ENCODE measurements at regions not wholly inside any gene's neighbourhood (a gene's known extent, or its start where the extent isn't known, plus 50 kb on each side); places are given as distances from the start of the nearest gene placed in this dataset.

DNA sequence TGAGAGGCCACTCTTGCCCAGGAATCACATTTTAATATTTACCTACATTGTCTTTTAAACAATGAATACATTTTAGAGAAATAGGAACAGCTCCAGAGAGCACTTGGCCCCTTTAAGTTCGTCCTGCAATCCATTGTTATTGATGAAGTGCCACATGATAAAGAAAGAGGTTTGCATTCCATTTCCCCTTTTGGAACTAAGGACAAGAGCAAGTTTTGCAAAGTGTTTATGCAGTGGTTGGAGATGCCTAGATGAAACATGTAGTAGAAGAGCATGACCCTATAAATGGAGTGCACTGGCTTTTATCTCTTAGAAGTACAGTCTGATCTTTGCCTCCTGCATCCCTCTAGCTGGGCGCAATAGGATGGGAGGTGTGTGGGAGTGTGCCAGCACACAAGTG is 118.7 kb upstream of the CNTNAP5 start:
- CTCF ChIA-PET, result no interaction called here
- peaks cover 6% of the 10 kb centered on the region; the same call in 2 of the 3 replicates for H3K9me3 ChIP-seq
- ATAC-seq, result no peak
- TF ChIP-seq JUN (IDR thresholded peaks at IDR 0.05) (no peak), RFX5 (IDR thresholded peaks at IDR 0.05) (no peak), BHLHE40 (IDR thresholded peaks at IDR 0.05; ENCODE audit: low read depth, low read length) (no peak), CHD2 (IDR thresholded peaks at IDR 0.05; ENCODE audit: low read length, partially characterized antibody) (no peak), CBX8 (IDR thresholded peaks at IDR 0.05) (no peak)
- TF ChIP-seq, protein P1, sequence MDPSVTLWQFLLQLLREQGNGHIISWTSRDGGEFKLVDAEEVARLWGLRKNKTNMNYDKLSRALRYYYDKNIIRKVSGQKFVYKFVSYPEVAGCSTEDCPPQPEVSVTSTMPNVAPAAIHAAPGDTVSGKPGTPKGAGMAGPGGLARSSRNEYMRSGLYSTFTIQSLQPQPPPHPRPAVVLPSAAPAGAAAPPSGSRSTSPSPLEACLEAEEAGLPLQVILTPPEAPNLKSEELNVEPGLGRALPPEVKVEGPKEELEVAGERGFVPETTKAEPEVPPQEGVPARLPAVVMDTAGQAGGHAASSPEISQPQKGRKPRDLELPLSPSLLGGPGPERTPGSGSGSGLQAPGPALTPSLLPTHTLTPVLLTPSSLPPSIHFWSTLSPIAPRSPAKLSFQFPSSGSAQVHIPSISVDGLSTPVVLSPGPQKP (IDR thresholded peaks at IDR 0.05; ENCODE audit: low read depth, low read length), result no peak
- H3K4me1 ChIP-seq, result no peaks in the 10 kb centered on the region
- FAIRE-seq, result no peak
- WGBS (ENCODE audit: missing lambda C conversion rate), result 3% methylated on average over 2 of the region's 2 CpGs
- H3K4me3 ChIP-seq, result no peak overlapping the region
- DNase-seq (ENCODE audit: low read depth in 1 of 2, low spot score in 1 of 2), result no peak
- POLR2A ChIA-PET, result no interaction called here
- no peak overlapping the region for H3K27ac ChIP-seq
- H3K4me2 ChIP-seq, result no peak overlapping the region

- H3K4me2 ChIP-seq, result no peak overlapping the region
- ATAC-seq, result no peak
- peaks cover 3% of the 10 kb centered on the region; the same call in 2 of the 3 replicates for H3K9me3 ChIP-seq
- H3K4me3 ChIP-seq, result no peak overlapping the region
- no peak for FAIRE-seq
- no peaks in the 10 kb centered on the region for H3K4me1 ChIP-seq
- no peak for DNase-seq (ENCODE audit: low read depth in 1 of 2, low spot score in 1 of 2)
- WGBS (ENCODE audit: missing lambda C conversion rate), result 5% methylated on average over 2 of the region's 2 CpGs
- H3K27ac ChIP-seq, result no peak overlapping the region
- ChIA-PET POLR2A (no interaction called here), CTCF (no interaction called here)
- no peak for TF ChIP-seq HOXA7 (CRISPR knock-in tag; IDR thresholded peaks at IDR 0.05)
- TF ChIP-seq HOXB13 (CRISPR knock-in tag; IDR thresholded peaks at IDR 0.05; ENCODE audit: low read depth), result no peak
- TF ChIP-seq BCL3 (IDR thresholded peaks at IDR 0.05), result no peak
- TF ChIP-seq GATA3 (IDR thresholded peaks at IDR 0.05; ENCODE audit: borderline replicate concordance), result no peak
- TF ChIP-seq FOSL2 (IDR thresholded peaks at IDR 0.05), result no peak
- TF ChIP-seq FOSL2 (CRISPR knock-in tag; IDR thresholded peaks at IDR 0.05), result no peak
- no peak for TF ChIP-seq MAZ (IDR thresholded peaks at IDR 0.05; ENCODE audit: borderline replicate concordance, low read depth, low read length)
- no peak for TF ChIP-seq NPAS2 (CRISPR knock-in tag; IDR thresholded peaks at IDR 0.05; ENCODE audit: borderline replicate concordance)
Measured at GRCh38 chr2:123908522-123908921, 116.6 kb upstream of the CNTNAP5 start.

DNA sequence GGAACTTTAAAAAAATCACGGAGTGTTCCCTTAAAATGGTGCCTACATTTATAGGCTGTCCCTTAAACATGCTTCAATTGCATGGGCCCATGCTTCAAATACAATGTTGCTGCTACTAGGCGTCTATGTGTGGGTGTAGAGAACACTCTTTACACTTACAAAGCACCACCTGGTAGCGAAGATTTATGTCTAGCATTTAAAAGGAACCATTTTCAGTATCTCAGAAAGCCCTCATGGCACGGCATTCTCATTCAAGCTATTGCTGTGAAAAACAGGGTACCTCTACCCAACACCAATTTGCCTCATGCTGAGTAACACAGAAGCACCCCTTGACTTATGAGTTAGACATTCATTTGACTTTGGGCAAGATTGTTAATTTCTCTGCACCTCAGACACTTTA is 112.9 kb upstream of the CNTNAP5 start:
- Histone ChIP-seq H3K4me1 (no peaks in the 10 kb centered on the region), H3K4me3 (no peak overlapping the region), H3K4me2 (no peak overlapping the region), H3K9me3 (no peaks in the 10 kb centered on the region), H3K27ac (no peak overlapping the region)
- FAIRE-seq (no peak), ATAC-seq (no peak), DNase-seq (ENCODE audit: low read depth in 1 of 2, low spot score in 1 of 2) (no peak)
- POLR2A ChIA-PET, result no interaction called here
- WGBS (ENCODE audit: missing lambda C conversion rate), result 13% methylated on average over 4 of the region's 4 CpGs
- CTCF ChIA-PET, result no interaction called here
- TF ChIP-seq RNF2 (IDR thresholded peaks at IDR 0.05; ENCODE audit: borderline replicate concordance, low read depth) (no peak), HOXB5 (CRISPR knock-in tag; IDR thresholded peaks at IDR 0.05) (no peak), RAD21 (conservative IDR thresholded peaks at IDR 0.05 in 1 of 2, IDR thresholded peaks at IDR 0.05 in 1 of 2) (no peak), FOXS1 (CRISPR knock-in tag; IDR thresholded peaks at IDR 0.05) (no peak)

GRCh38 chr2:123913143-123913735 is 111.8 kb upstream of the CNTNAP5 start:
- H3K4me2 ChIP-seq, result no peak overlapping the region
- no peaks in the 10 kb centered on the region for H3K9me3 ChIP-seq
- WGBS (ENCODE audit: missing lambda C conversion rate), result 11% methylated on average over 8 of the region's 8 CpGs
- DNase-seq (ENCODE audit: low read depth in 1 of 2, low spot score in 1 of 2) (no peak), ATAC-seq (no peak), FAIRE-seq (no peak)
- H3K4me1 ChIP-seq, result no peaks in the 10 kb centered on the region
- ChIA-PET CTCF (interaction anchor here (0.6 to 0.7 kb wide), 3 partner anchors 29 to 94 kb away, joined by 3 read pairs; no protein-coding TSS in a partner anchor), POLR2A (no interaction called here)
- H3K27ac ChIP-seq, result no peak overlapping the region
- no peak overlapping the region for H3K4me3 ChIP-seq
- TF ChIP-seq FOSB (CRISPR knock-in tag; IDR thresholded peaks at IDR 0.05), result no peak
- no peak for TF ChIP-seq BCL3 (IDR thresholded peaks at IDR 0.05)
- TF ChIP-seq TP53 (CRISPR knock-in tag; IDR thresholded peaks at IDR 0.05), result no peak
- TF ChIP-seq TFCP2L1 (CRISPR knock-in tag; IDR thresholded peaks at IDR 0.05), result no peak
- no peak for TF ChIP-seq HEYL (CRISPR knock-in tag; IDR thresholded peaks at IDR 0.05)
- no peak for TF ChIP-seq HMGXB4 (CRISPR knock-in tag; IDR thresholded peaks at IDR 0.05; ENCODE audit: borderline replicate concordance)
